ENCODE measurements at regions not wholly inside any gene's neighbourhood (a gene's known extent, or its start where the extent isn't known, plus 50 kb on each side); places are given as distances from the start of the nearest gene placed in this dataset.

- H3K9me3 Mint-ChIP-seq (ENCODE audit: low read depth), result no peaks in the 10 kb centered on the region
- ATAC-seq (no peak), DNase-seq (no peak)
- no peaks in the 10 kb centered on the region for H3K27me3 Mint-ChIP-seq
- no peaks in the 10 kb centered on the region for H3K4me1 Mint-ChIP-seq
- H3K36me3 Mint-ChIP-seq, result no peaks in the 10 kb centered on the region
- no peak overlapping the region for H3K4me3 Mint-ChIP-seq
- no peak overlapping the region for H3K27ac Mint-ChIP-seq
- CTCF ChIA-PET, result no interaction called here
Measured at GRCh38 chr17:72399608-72400487, 279.0 kb downstream of the SOX9 start.

DNA sequence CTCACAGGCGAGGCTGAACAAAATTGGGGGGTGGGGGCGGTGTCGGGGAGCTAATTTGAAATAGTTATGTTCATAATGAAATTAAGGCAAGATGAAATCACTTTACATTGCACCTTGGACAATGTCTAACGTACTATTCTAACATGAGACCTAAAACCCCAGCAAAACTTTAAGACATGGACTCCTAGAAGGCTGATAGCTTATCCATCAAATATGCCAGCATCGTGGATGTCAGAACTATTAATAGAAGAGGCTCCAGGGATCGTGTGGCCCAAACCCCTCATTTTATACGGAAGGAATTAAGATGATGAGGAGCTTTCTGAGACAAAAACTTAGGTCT, 279.6 kb downstream of the SOX9 start:
- CTCF ChIA-PET, result no interaction called here

DNA sequence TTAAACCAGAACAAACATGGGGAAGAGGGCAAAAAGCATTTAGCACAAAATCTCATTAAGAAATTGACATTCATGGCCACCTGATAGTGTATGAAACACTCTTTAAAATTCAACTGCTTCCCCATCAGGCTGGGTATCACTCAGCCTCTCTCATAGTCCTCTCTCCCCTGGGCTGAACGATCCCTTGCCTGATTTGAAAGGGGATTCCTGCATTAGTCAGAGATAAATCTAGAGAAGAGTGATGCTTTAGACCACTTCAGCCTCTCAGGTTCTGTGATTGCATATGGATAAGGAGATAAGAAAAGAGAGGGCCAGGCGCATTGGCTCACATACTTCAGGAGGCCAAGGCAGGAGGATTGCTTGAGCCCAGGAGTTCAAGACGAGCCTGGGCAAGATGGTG, 280.0 kb downstream of the SOX9 start:
- H3K27ac Mint-ChIP-seq, result no peak overlapping the region
- CTCF ChIA-PET, result no interaction called here
- ATAC-seq, result no peak

More for the DNA sequence above, 279.6 kb downstream of the SOX9 start:
- ATAC-seq, result no peak
- H3K27ac Mint-ChIP-seq, result no peak overlapping the region
- H3K9me3 Mint-ChIP-seq (ENCODE audit: low read depth), result no peaks in the 10 kb centered on the region
- no peaks in the 10 kb centered on the region for H3K27me3 Mint-ChIP-seq
- H3K36me3 Mint-ChIP-seq, result no peaks in the 10 kb centered on the region
- no peak overlapping the region for H3K4me3 Mint-ChIP-seq
- DNase-seq, result no peak
- H3K4me1 Mint-ChIP-seq, result no peaks in the 10 kb centered on the region

GRCh38 chr17:72401883-72402726, 281.3 kb downstream of the SOX9 start:
- Mint-ChIP-seq H3K4me3 (no peak overlapping the region), H3K4me1 (no peaks in the 10 kb centered on the region), H3K27me3 (no peaks in the 10 kb centered on the region), H3K36me3 (no peaks in the 10 kb centered on the region), H3K9me3 (ENCODE audit: low read depth) (no peaks in the 10 kb centered on the region), H3K27ac (no peak overlapping the region)
- no peak for ATAC-seq
- CTCF ChIA-PET, result no interaction called here
- DNase-seq, result no peak

More for the DNA sequence above, 280.0 kb downstream of the SOX9 start:
- no peaks in the 10 kb centered on the region for H3K4me1 Mint-ChIP-seq
- H3K9me3 Mint-ChIP-seq (ENCODE audit: low read depth), result no peaks in the 10 kb centered on the region
- H3K4me3 Mint-ChIP-seq, result no peak overlapping the region
- DNase-seq, result no peak
- H3K36me3 Mint-ChIP-seq, result no peaks in the 10 kb centered on the region
- no peaks in the 10 kb centered on the region for H3K27me3 Mint-ChIP-seq

DNA sequence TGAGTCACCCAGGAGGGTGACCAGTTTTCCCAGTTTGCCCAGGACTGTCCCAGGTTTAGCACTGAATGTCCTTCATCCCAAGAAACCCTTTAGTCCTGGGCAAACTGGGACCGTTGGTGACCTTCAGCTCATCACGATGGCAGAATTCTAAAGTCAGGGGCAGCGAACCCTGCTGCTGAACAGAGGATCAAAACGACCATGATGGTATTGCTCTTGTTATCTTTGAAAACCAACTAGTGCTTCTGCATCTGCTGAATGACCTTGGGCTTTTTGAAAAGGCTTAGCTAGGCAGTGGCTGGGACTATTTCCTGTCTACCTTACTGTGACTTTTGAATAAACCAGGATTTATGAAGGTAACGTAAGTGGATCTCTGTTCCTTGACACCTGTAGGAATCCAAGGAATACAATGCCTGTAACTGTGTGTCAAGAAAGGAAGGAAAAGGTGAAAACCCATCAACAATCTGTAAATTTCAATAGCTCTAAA, 281.9 kb downstream of the SOX9 start:
- no peaks in the 10 kb centered on the region for H3K4me1 Mint-ChIP-seq
- CTCF ChIA-PET, result interaction anchor here (0.6 kb wide), 1 partner anchor 53 kb away, joined by 3 read pairs; no protein-coding TSS in a partner anchor
- no peak for ATAC-seq

DNA sequence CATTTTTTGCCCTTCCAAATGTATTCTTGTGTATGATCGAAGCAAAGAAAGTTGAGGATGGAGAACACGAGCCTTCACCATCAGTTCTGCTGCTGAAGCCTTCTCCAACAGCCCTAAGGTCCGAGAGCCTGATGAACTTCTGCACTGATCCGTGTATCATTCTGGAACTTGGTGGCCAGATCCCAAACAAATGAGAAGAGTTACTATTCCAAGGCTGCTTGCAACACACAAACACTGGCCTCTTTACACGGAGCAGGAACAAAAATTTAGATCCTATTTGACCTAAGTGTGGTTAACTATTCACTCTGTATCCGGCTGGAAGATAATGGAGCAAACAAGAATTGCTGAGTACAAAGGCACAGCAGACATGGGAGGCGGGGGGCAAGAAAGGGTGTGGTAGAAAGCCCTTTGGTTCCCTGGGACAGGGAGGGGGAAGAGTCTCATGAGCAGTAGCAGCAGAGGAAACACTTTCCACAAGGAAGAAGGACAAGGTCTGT, 282.9 kb downstream of the SOX9 start:
- Mint-ChIP-seq H3K4me1 (no peaks in the 10 kb centered on the region), H3K27ac (no peak overlapping the region), H3K36me3 (no peaks in the 10 kb centered on the region), H3K27me3 (no peaks in the 10 kb centered on the region), H3K9me3 (ENCODE audit: low read depth) (no peaks in the 10 kb centered on the region), H3K4me3 (no peak overlapping the region)
- ATAC-seq (no peak), DNase-seq (no peak)
- CTCF ChIA-PET, result no interaction called here

More for the DNA sequence above, 281.9 kb downstream of the SOX9 start:
- H3K27ac Mint-ChIP-seq, result no peak overlapping the region
- no peak overlapping the region for H3K4me3 Mint-ChIP-seq
- no peak for DNase-seq
- H3K9me3 Mint-ChIP-seq (ENCODE audit: low read depth), result no peaks in the 10 kb centered on the region
- H3K27me3 Mint-ChIP-seq, result no peaks in the 10 kb centered on the region
- no peaks in the 10 kb centered on the region for H3K36me3 Mint-ChIP-seq

- CTCF ChIA-PET, result no interaction called here
- ATAC-seq (no peak), DNase-seq (no peak)
- Mint-ChIP-seq H3K36me3 (no peaks in the 10 kb centered on the region), H3K4me3 (no peak overlapping the region), H3K9me3 (ENCODE audit: low read depth) (no peaks in the 10 kb centered on the region), H3K4me1 (no peaks in the 10 kb centered on the region), H3K27me3 (no peaks in the 10 kb centered on the region), H3K27ac (no peak overlapping the region)
Measured at GRCh38 chr17:72404872-72405271, 284.1 kb downstream of the SOX9 start.

DNA sequence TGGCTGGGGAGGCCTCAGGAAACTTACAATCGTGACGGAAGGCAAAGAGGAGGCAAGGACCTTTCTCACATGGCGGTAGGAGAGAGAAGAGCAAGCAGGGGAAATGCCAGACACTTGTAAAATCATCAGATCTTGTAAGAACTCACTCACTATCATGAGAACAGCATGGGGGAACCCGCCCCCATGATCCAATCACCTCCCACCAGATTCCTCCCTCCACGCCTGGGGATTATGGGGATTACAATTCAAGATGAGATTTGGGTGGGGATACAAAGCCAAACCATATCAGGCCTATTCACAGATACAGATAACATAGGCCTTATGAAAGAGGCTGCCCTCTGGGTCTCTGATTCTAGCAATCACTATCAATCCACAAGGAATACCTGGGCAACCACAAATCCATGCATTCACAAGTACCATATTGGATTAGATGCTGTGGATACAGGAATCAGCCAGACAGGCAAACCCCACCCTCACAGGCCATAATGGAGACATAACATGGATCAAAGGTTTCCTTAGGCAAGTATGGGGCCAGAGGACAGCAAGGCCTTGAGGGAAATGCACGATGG, 284.9 kb downstream of the SOX9 start:
- no peaks in the 10 kb centered on the region for H3K36me3 Mint-ChIP-seq
- DNase-seq, result no peak
- no peak overlapping the region for H3K27ac Mint-ChIP-seq
- no peak for ATAC-seq
- no peaks in the 10 kb centered on the region for H3K27me3 Mint-ChIP-seq
- no peaks in the 10 kb centered on the region for H3K9me3 Mint-ChIP-seq (ENCODE audit: low read depth)
- H3K4me3 Mint-ChIP-seq, result no peak overlapping the region
- no peaks in the 10 kb centered on the region for H3K4me1 Mint-ChIP-seq
- CTCF ChIA-PET, result no interaction called here

- H3K27ac Mint-ChIP-seq, result no peak overlapping the region
- CTCF ChIA-PET, result no interaction called here
- H3K4me1 Mint-ChIP-seq, result no peaks in the 10 kb centered on the region
- no peaks in the 10 kb centered on the region for H3K36me3 Mint-ChIP-seq
- H3K9me3 Mint-ChIP-seq (ENCODE audit: low read depth), result no peaks in the 10 kb centered on the region
- no peak for DNase-seq
- H3K27me3 Mint-ChIP-seq, result no peaks in the 10 kb centered on the region
- no peak for ATAC-seq
- H3K4me3 Mint-ChIP-seq, result no peak overlapping the region
Measured at GRCh38 chr17:72406498-72406897, 285.7 kb downstream of the SOX9 start.

DNA sequence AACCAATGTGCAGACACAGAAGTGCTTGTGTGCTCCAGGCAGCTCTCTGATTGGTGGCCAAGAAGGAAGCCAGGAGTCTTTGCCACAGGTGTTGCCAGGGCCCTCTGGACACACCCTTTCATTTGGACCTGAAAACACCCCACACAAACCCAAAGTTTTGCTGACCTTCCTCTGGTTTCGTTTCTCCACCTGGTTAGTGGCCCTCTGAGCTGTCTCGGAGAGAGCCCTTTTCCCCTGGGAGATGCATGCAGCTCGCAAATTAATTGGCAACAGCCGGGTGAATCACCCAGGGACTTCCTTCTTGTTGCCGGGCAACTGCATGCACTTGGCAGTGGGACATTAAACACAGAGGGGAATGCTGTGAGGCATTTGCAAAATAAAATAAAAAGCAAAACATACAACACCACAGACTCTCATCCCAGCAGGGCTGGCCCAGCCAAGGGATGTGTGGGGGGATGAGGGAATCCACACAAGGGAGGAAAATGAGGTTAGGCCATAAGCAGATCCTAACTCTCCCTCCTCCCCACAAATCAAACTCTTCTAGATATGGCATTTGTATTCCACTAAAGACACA, 286.6 kb downstream of the SOX9 start:
- ATAC-seq, result no peak
- Mint-ChIP-seq H3K27ac (no peak overlapping the region), H3K36me3 (no peaks in the 10 kb centered on the region), H3K4me3 (no peak overlapping the region), H3K9me3 (ENCODE audit: low read depth) (no peaks in the 10 kb centered on the region), H3K4me1 (no peaks in the 10 kb centered on the region), H3K27me3 (no peaks in the 10 kb centered on the region)
- CTCF ChIA-PET, result no interaction called here
- DNase-seq, result no peak

GRCh38 chr17:72407931-72408330, 287.1 kb downstream of the SOX9 start:
- no peak for ATAC-seq
- H3K27me3 Mint-ChIP-seq, result no peaks in the 10 kb centered on the region
- H3K36me3 Mint-ChIP-seq, result no peaks in the 10 kb centered on the region
- no peak overlapping the region for H3K4me3 Mint-ChIP-seq
- no peak for DNase-seq
- CTCF ChIA-PET, result no interaction called here
- peaks cover 2% of the 10 kb centered on the region for H3K9me3 Mint-ChIP-seq (ENCODE audit: low read depth)
- H3K4me1 Mint-ChIP-seq, result no peaks in the 10 kb centered on the region
- no peak overlapping the region for H3K27ac Mint-ChIP-seq

DNA sequence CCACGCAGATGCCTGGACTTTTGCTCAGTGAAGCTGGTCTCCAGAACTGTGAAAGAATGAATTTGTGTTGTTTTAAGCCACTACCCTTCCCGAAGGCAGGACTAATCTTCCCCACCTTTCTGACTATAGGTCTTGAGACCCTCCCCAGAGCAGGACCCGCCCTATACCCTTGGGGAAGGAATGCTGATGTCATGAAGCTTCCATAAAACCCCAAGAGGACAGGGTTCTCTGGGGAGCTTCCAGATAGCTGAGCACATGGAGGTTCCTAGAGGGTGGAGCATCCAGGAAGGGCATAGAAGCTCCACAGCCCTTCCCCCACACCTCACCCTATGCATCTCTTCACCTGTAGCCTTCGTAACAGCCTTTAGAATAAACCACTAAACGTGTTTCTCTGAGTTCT, 287.8 kb downstream of the SOX9 start:
- CTCF ChIA-PET, result no interaction called here
- Mint-ChIP-seq H3K36me3 (no peaks in the 10 kb centered on the region), H3K27ac (no peak overlapping the region), H3K9me3 (ENCODE audit: low read depth) (peaks cover 3% of the 10 kb centered on the region), H3K4me1 (no peaks in the 10 kb centered on the region), H3K4me3 (no peak overlapping the region), H3K27me3 (no peaks in the 10 kb centered on the region)
- no peak for ATAC-seq
- DNase-seq, result no peak

GRCh38 chr17:72409405-72410002, 288.7 kb downstream of the SOX9 start:
- Mint-ChIP-seq H3K27ac (no peak overlapping the region), H3K27me3 (no peaks in the 10 kb centered on the region), H3K36me3 (no peaks in the 10 kb centered on the region), H3K4me1 (no peaks in the 10 kb centered on the region), H3K4me3 (no peak overlapping the region), H3K9me3 (ENCODE audit: low read depth) (peaks cover 3% of the 10 kb centered on the region)
- CTCF ChIA-PET, result no interaction called here
- DNase-seq, result no peak
- ATAC-seq, result no peak
